ENCODE measurements at regions not wholly inside any gene's neighbourhood (a gene's known extent, or its start where the extent isn't known, plus 50 kb on each side); places are given as distances from the start of the nearest gene placed in this dataset.

- TF ChIP-seq CTCF (IDR thresholded peaks at IDR 0.05; ENCODE audit: low read depth, low read length), result no peak
- no peak for DNase-seq (ENCODE audit: extremely low read depth, low read depth)
Measured at GRCh38 chr7:117973975-117974374, 100.7 kb upstream of the CTTNBP2 start.

- DNase-seq (ENCODE audit: extremely low read depth, low read depth), result no peak
- no peak for TF ChIP-seq CTCF (IDR thresholded peaks at IDR 0.05; ENCODE audit: low read depth, low read length)
Measured at GRCh38 chr7:117974891-117975290, 101.7 kb upstream of the CTTNBP2 start.

- TF ChIP-seq CTCF (IDR thresholded peaks at IDR 0.05; ENCODE audit: low read depth, low read length), result no peak
- no peak for DNase-seq (ENCODE audit: extremely low read depth, low read depth)
Measured at GRCh38 chr7:117975476-117975875, 102.2 kb upstream of the CTTNBP2 start.

- DNase-seq (ENCODE audit: extremely low read depth, low read depth), result no peak
- no peak for TF ChIP-seq CTCF (IDR thresholded peaks at IDR 0.05; ENCODE audit: low read depth, low read length)
Measured at GRCh38 chr7:117979954-117980497, 106.8 kb upstream of the CTTNBP2 start.

GRCh38 chr7:117982071-117983055 lies 109.1 kb upstream of the CTTNBP2 start:
- no peak for DNase-seq (ENCODE audit: extremely low read depth, low read depth)
- TF ChIP-seq CTCF (IDR thresholded peaks at IDR 0.05; ENCODE audit: low read depth, low read length), result no peak

GRCh38 chr7:117986645-117987269 lies 113.5 kb upstream of the CTTNBP2 start:
- no peak for DNase-seq (ENCODE audit: extremely low read depth, low read depth)
- TF ChIP-seq CTCF (IDR thresholded peaks at IDR 0.05; ENCODE audit: low read depth, low read length), result no peak

GRCh38 chr7:117990834-117991233 lies 117.6 kb upstream of the CTTNBP2 start:
- DNase-seq (ENCODE audit: extremely low read depth, low read depth), result no peak
- no peak for TF ChIP-seq CTCF (IDR thresholded peaks at IDR 0.05; ENCODE audit: low read depth, low read length)
